ENCODE measurements at regions not wholly inside any gene's neighbourhood (a gene's known extent, or its start where the extent isn't known, plus 50 kb on each side); places are given as distances from the start of the nearest gene placed in this dataset.
"Not testable (repeated sequence)": the region's sequence is repeated elsewhere in the genome, so short reads cannot be mapped to it uniquely, and the experiment has no call there.

- H3K27ac Mint-ChIP-seq = no peak overlapping the region
- no peak overlapping the region for H3K4me3 Mint-ChIP-seq
- no peaks in the 10 kb centered on the region for H3K27me3 Mint-ChIP-seq
- peaks cover 0 to 3% of the 10 kb centered on the region in 2 donors for H3K9me3 Mint-ChIP-seq
- no peaks in the 10 kb centered on the region for H3K36me3 Mint-ChIP-seq
- no peak for DNase-seq
- peaks cover 0 to 4% of the 10 kb centered on the region in 2 donors for H3K4me1 Mint-ChIP-seq
- no peak for ATAC-seq (replicated peaks)
Measured at GRCh38 chr14:40362856-40363255, 930.6 kb upstream of the FBXO33 start.

DNA sequence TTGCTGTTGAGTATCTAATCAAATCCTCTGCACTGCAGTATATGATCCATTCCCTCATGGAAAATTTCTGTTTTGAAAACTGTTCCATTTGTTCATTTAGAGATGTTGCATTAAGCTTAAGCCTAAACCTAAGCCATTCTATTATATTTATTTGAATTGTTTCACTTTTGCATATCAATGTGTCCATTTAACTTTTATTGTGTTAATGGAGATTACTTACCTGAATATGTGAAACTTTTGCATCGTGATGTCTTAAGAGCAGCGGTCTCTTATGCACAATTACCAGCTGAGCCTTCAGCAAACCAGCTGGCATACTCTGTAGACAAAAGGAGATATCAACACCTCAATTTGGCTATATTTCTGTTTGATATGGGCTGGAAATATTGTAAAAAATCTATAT is 922.5 kb upstream of the FBXO33 start:
- no peaks in the 10 kb centered on the region for H3K9me3 Mint-ChIP-seq
- no peaks in the 10 kb centered on the region for H3K36me3 Mint-ChIP-seq
- no peak overlapping the region for H3K27ac Mint-ChIP-seq
- no peak overlapping the region for H3K4me3 Mint-ChIP-seq
- DNase-seq = no peak
- H3K4me1 Mint-ChIP-seq = no peaks in the 10 kb centered on the region
- H3K27me3 Mint-ChIP-seq = no peaks in the 10 kb centered on the region
- no peak for ATAC-seq (replicated peaks)

DNA sequence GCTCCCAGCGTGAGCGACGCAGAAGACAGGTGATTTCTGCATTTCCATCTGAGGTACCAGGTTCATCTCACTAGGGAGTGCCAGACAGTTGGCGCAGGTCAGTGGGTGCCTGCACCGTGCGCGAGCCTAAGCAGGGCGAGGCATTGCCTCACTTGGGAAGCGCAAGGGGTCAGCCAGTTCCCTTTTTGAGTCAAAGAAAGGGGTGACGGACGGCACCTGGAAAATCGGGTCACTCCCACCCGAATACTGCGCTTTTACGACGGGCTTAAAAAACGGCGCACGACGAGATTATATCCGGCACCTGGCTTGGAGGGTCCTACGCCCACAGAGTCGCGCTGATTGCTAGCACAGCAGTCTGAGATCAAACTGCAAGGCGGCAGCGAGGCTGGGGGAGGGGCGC is 915.9 kb upstream of the FBXO33 start:
- DNase-seq; H3K4me3 Mint-ChIP-seq; H3K27ac Mint-ChIP-seq; ATAC-seq (replicated peaks); H3K36me3 Mint-ChIP-seq; H3K27me3 Mint-ChIP-seq; H3K9me3 Mint-ChIP-seq; H3K4me1 Mint-ChIP-seq: not testable (repeated sequence)

DNA sequence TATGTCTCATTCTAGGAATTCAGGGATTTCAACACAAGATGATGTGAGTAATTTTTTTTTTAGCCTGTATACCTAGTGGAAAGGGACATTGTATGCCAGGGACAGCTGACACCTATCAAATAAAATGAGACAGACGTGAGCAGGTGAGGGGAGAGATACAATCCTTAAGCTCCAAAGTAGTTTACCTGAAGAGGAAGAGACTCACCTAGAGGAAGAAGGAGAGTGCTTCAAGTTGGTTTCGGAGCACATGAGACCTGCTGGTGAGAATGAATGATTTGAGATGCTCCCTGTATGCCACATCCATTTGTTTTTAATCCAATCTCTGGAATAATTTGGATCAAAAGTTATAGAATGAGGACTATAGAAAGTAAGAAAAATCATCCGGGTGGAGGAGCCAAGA is 915.4 kb upstream of the FBXO33 start:
- ATAC-seq (replicated peaks) = no peak
- no peaks in the 10 kb centered on the region for H3K4me1 Mint-ChIP-seq
- no peak overlapping the region for H3K27ac Mint-ChIP-seq
- H3K9me3 Mint-ChIP-seq = peaks cover 0 to 2% of the 10 kb centered on the region in 2 donors
- no peaks in the 10 kb centered on the region for H3K36me3 Mint-ChIP-seq
- H3K4me3 Mint-ChIP-seq = no peak overlapping the region
- no peaks in the 10 kb centered on the region for H3K27me3 Mint-ChIP-seq
- DNase-seq = no peak

GRCh38 chr14:40346275-40346674 is 914.0 kb upstream of the FBXO33 start:
- no peak overlapping the region for H3K4me3 Mint-ChIP-seq
- H3K4me1 Mint-ChIP-seq = no peaks in the 10 kb centered on the region
- no peak for ATAC-seq (replicated peaks)
- DNase-seq = no peak
- H3K9me3 Mint-ChIP-seq = peaks cover 0 to 2% of the 10 kb centered on the region in 2 donors
- no peaks in the 10 kb centered on the region for H3K36me3 Mint-ChIP-seq
- no peaks in the 10 kb centered on the region for H3K27me3 Mint-ChIP-seq
- no peak overlapping the region for H3K27ac Mint-ChIP-seq

- Mint-ChIP-seq H3K27me3 (no peaks in the 10 kb centered on the region), H3K4me3 (no peak overlapping the region), H3K4me1 (no peaks in the 10 kb centered on the region), H3K9me3 (peaks cover 0 to 2% of the 10 kb centered on the region in 2 donors), H3K36me3 (no peaks in the 10 kb centered on the region), H3K27ac (no peak overlapping the region)
- ATAC-seq (replicated peaks) (no peak), DNase-seq (no peak)
Measured at GRCh38 chr14:40345334-40345733, 913.1 kb upstream of the FBXO33 start.

GRCh38 chr14:40340708-40341107 is 908.5 kb upstream of the FBXO33 start:
- no peak for ATAC-seq (replicated peaks)

GRCh38 chr14:40336846-40337245 is 904.6 kb upstream of the FBXO33 start:
- Mint-ChIP-seq H3K9me3 (peaks cover 4 to 5% of the 10 kb centered on the region in 2 donors), H3K4me1 (no peaks in the 10 kb centered on the region), H3K27ac (no peak overlapping the region), H3K4me3 (no peak overlapping the region), H3K27me3 (no peaks in the 10 kb centered on the region), H3K36me3 (no peaks in the 10 kb centered on the region)
- ATAC-seq (replicated peaks) (no peak), DNase-seq (no peak)

More at GRCh38 chr14:40340708-40341107, 908.5 kb upstream of the FBXO33 start:
- Mint-ChIP-seq H3K27ac (no peak overlapping the region), H3K4me3 (no peak overlapping the region), H3K4me1 (no peaks in the 10 kb centered on the region), H3K9me3 (peaks cover 0 to 1% of the 10 kb centered on the region in 2 donors), H3K36me3 (no peaks in the 10 kb centered on the region), H3K27me3 (no peaks in the 10 kb centered on the region)
- DNase-seq = no peak

GRCh38 chr14:40326519-40326918 is 894.3 kb upstream of the FBXO33 start:
- not testable (repeated sequence) for H3K4me3 Mint-ChIP-seq; ATAC-seq (replicated peaks); H3K27ac Mint-ChIP-seq; DNase-seq; H3K27me3 Mint-ChIP-seq; H3K36me3 Mint-ChIP-seq; H3K4me1 Mint-ChIP-seq; H3K9me3 Mint-ChIP-seq

DNA sequence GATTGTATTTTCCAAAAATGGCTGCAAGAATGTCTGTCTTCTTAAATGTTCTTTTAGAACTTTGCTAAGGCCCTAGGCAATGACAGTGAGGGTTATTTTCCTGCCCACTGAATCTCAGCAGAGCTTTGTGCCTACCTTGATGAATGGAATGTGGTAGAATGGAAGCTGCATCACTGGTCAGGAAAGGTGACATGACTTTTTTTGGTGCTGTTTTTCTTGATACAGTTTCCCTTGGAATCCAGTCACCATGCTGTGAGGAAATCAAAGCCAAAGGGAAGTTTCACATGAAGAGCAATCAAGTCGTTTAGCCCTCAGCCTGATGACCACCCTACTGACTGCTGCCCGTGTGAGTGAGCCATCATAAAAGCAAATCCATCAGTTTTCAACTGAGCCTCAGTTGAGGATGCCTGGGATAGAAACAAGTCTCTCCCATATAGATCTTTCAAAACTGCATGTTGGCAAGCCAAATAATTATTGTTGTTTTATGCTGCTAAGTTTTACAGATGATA is 886.0 kb upstream of the FBXO33 start:
- Mint-ChIP-seq H3K9me3 (peaks cover 0 to 2% of the 10 kb centered on the region in 2 donors), H3K27me3 (no peaks in the 10 kb centered on the region)
- no peak for ATAC-seq (replicated peaks)

GRCh38 chr14:40317690-40318089 is 885.5 kb upstream of the FBXO33 start:
- Mint-ChIP-seq H3K4me1 (peaks cover 0 to 4% of the 10 kb centered on the region in 2 donors), H3K27me3 (no peaks in the 10 kb centered on the region)

More for the DNA sequence above, 886.0 kb upstream of the FBXO33 start:
- H3K4me1 Mint-ChIP-seq = peaks cover 0 to 4% of the 10 kb centered on the region in 2 donors
- no peak overlapping the region for H3K4me3 Mint-ChIP-seq
- no peaks in the 10 kb centered on the region for H3K36me3 Mint-ChIP-seq
- no peak overlapping the region for H3K27ac Mint-ChIP-seq
- no peak for DNase-seq

GRCh38 chr14:40312296-40312695 is 880.1 kb upstream of the FBXO33 start:
- Mint-ChIP-seq H3K4me3 (no peak overlapping the region), H3K27me3 (no peaks in the 10 kb centered on the region), H3K9me3 (peaks cover 2 to 11% of the 10 kb centered on the region in 2 donors), H3K27ac (no peak overlapping the region), H3K4me1 (no peaks in the 10 kb centered on the region), H3K36me3 (peaks cover 0 to 1% of the 10 kb centered on the region in 2 donors)
- ATAC-seq (replicated peaks) (no peak), DNase-seq (no peak)

More at GRCh38 chr14:40317690-40318089, 885.5 kb upstream of the FBXO33 start:
- no peaks in the 10 kb centered on the region for H3K36me3 Mint-ChIP-seq
- no peak overlapping the region for H3K4me3 Mint-ChIP-seq
- no peak for ATAC-seq (replicated peaks)
- H3K9me3 Mint-ChIP-seq = peaks cover 0 to 2% of the 10 kb centered on the region in 2 donors
- no peak for DNase-seq
- H3K27ac Mint-ChIP-seq = no peak overlapping the region

DNA sequence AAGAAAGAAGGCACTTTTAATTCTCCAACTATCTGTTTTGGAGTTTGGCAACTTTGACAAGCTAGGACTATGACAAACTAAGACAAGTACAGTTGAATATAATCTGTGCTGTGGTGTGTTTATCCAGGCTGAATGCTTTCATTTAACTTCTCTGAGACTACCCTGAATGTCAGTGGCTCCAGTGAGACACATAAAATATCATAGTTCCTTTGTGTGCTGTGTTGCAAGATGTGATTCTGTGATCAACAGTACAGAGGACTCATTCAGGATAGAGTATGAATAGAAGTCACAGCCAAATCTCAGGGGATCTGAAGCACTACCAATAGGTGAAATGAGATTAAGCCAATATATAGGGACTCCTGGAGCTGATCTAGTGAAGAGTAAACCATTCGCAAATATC is 876.9 kb upstream of the FBXO33 start:
- H3K36me3 Mint-ChIP-seq = peaks cover 0 to 6% of the 10 kb centered on the region in 2 donors
- ATAC-seq (replicated peaks) (no peak), DNase-seq (no peak)
- peaks cover 5 to 17% of the 10 kb centered on the region in 2 donors for H3K9me3 Mint-ChIP-seq
- no peak overlapping the region for H3K4me3 Mint-ChIP-seq
- no peak overlapping the region for H3K27ac Mint-ChIP-seq
- H3K4me1 Mint-ChIP-seq = peaks cover 0 to 5% of the 10 kb centered on the region in 2 donors
- H3K27me3 Mint-ChIP-seq = no peaks in the 10 kb centered on the region

GRCh38 chr14:40308240-40308639 is 876.0 kb upstream of the FBXO33 start:
- H3K36me3 Mint-ChIP-seq = peaks cover 0 to 6% of the 10 kb centered on the region in 2 donors
- H3K4me1 Mint-ChIP-seq = peaks cover 0 to 5% of the 10 kb centered on the region in 2 donors
- no peak for DNase-seq
- no peaks in the 10 kb centered on the region for H3K27me3 Mint-ChIP-seq
- no peak overlapping the region for H3K27ac Mint-ChIP-seq
- H3K9me3 Mint-ChIP-seq = peaks cover 5 to 17% of the 10 kb centered on the region in 2 donors
- H3K4me3 Mint-ChIP-seq = no peak overlapping the region
- ATAC-seq (replicated peaks) = no peak

DNA sequence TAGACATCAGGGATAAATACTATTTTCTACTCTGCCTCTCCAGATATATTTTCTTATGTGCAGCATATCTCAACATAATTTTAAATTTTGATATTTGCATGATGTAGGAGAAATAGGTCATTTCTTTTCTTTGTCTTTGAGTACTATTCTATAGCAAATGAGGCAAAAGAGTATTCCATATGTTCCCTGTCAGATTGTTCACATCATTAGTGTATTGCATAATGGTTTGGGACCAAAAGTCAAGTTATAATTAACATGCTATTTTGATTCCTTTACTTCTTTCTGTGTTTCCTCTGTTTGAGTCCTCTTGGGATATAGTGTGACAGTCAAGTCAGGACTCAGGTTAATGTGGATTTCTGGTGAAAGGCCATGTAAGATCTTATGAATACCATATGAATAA is 864.6 kb upstream of the FBXO33 start:
- peaks cover 17 to 29% of the 10 kb centered on the region in 2 donors for H3K4me1 Mint-ChIP-seq
- no peak for DNase-seq
- H3K36me3 Mint-ChIP-seq = peaks cover 1 to 6% of the 10 kb centered on the region in 2 donors
- H3K27ac Mint-ChIP-seq = no peak overlapping the region
- ATAC-seq (replicated peaks) = no peak
- H3K27me3 Mint-ChIP-seq = no peaks in the 10 kb centered on the region
- no peak overlapping the region for H3K4me3 Mint-ChIP-seq
- peaks cover 7% of the 10 kb centered on the region in 2 donors for H3K9me3 Mint-ChIP-seq
